LNCaP clone FGC (cell line): ENCODE measurements at regions not wholly inside any gene's neighbourhood (a gene's known extent, or its start where the extent isn't known, plus 50 kb on each side); places are given as distances from the start of the nearest gene placed in this dataset.

Experiments used
- DNase-seq: peaks from one replicate; pipeline ENCODE4 v3.0.0-alpha.2; 2011; ENCODE audit warnings: low read depth
- H3K4me3 ChIP-seq: 2 replicates; pipeline ENCODE4 v1.5.1; 2011; ENCODE audit warnings: mild to moderate bottlenecking, low read depth, low read length, control low read depth
- TF ChIP-seq, protein P1 (sequence below): IDR thresholded peaks from 2 replicates; pipeline ENCODE4 v1.5.1; 2012; ENCODE audit warnings: mild to moderate bottlenecking; ENCODE audit not compliant: control insufficient read depth, insufficient read depth; ENCODE audit errors: extremely low read depth

DNA sequence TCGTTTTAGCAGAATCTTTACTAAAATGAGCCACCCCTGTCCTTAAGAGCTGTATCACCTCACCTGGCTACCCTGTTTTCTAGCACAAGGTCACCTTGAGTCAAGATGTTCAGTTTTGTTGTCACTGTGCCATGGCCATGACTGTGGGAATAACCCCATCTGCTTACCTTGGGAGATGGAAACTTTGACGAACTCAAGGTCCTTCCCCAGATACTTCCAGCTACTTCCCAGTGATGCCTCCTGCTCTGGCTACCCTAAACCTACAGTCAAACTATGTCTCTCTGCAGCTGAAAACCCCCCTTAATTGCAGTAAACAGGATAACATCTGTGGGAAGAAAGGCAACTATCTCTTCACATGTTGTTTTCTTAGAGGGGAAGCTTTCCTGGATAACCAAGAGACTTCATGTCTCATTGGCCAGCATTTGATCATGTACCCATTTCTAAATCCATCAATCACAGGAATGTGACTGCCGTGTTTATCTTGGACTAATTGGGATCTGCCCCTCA lies 89.5 kb upstream of the C1orf21 start:
- DNase-seq, result no peak
- TF ChIP-seq, protein P1, sequence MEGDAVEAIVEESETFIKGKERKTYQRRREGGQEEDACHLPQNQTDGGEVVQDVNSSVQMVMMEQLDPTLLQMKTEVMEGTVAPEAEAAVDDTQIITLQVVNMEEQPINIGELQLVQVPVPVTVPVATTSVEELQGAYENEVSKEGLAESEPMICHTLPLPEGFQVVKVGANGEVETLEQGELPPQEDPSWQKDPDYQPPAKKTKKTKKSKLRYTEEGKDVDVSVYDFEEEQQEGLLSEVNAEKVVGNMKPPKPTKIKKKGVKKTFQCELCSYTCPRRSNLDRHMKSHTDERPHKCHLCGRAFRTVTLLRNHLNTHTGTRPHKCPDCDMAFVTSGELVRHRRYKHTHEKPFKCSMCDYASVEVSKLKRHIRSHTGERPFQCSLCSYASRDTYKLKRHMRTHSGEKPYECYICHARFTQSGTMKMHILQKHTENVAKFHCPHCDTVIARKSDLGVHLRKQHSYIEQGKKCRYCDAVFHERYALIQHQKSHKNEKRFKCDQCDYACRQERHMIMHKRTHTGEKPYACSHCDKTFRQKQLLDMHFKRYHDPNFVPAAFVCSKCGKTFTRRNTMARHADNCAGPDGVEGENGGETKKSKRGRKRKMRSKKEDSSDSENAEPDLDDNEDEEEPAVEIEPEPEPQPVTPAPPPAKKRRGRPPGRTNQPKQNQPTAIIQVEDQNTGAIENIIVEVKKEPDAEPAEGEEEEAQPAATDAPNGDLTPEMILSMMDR, result no peak
- no peak overlapping the region for H3K4me3 ChIP-seq

DNA sequence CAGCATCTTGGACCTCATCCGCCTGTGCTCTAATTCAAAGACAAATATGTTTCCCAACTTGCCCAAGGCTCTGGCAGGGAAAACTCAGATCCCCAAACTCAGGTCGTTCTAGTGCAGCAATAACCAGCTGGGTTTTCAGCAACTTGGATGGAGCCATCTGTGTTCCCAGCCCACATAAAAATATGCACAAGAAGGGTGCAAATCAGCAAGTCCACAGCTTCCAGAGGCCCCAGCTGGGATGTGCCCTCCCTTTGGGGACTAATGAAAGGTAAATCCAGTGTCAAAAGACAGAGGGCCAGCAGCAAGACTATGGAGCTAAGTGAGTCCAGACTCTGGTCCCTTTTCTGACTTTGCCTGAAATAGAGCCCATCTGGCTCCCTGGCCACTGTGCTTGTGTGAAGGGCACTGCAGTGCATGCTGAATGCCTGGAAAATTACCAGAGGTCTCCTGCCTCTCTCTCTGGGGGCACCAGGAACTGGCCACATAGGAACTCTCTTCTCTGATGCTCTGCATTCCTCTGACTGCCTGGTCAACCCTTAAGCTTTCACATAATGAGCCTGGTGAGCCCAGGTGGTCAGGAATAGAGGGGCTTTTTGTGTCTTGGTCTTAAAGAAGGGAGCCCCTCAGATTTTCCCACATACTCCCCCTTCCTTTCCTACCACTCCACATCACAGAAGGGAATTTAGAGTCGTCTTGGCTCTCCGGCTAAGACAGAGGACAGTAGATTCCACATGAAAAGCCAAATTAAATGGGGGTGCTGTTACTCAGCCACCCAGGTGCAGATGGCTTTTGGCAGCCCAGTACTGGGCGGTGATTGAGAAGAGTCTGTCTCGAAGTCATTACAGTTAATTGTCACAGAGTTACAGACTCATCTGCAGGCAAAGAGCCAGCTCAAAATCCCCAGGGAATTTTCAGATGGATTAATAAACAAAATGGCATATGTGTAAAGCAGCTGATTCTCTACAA lies 88.1 kb upstream of the C1orf21 start:
- TF ChIP-seq, protein P1, result no peak
- H3K4me3 ChIP-seq, result no peak overlapping the region
- DNase-seq, result no peak

DNA sequence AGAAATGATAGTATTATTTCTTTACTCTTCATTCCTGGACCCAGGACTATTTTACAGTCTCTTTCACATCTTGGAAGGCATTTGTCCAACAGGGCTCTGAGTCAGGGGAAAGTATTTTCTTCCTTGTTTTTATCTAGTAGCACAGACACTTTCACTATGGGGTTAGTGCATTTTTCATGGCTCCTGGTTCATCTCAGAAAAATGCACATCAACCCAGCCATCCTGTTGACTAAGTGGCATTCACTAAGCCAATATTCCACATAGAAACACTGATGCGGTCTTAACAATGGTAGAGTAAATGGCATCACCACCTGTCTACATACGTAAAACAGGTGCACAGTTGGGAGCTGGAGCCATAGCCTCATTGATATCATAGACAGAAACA lies 87.4 kb upstream of the C1orf21 start:
- H3K4me3 ChIP-seq, result no peak overlapping the region
- TF ChIP-seq, protein P1, result no peak
- no peak for DNase-seq

DNA sequence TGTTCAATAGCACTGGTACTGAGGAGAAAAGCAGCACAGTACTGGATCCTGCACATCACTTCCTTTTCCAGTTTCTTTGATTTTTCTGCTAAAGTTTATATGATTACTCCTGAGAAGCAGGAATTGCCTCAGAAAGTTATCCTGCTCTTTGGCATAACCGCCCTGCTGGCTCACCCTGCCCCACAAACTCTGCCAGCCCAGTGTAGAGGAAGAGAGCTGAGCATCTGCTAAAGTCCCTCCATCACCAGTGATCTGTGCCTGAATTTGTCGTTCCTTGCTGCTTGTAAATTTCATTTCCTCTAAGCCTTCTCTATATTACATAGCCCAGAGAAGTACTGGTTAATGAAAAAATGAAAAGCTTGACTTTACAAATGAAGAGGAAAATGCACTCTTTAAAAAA lies 87.0 kb upstream of the C1orf21 start:
- TF ChIP-seq, protein P1, result no peak

DNA sequence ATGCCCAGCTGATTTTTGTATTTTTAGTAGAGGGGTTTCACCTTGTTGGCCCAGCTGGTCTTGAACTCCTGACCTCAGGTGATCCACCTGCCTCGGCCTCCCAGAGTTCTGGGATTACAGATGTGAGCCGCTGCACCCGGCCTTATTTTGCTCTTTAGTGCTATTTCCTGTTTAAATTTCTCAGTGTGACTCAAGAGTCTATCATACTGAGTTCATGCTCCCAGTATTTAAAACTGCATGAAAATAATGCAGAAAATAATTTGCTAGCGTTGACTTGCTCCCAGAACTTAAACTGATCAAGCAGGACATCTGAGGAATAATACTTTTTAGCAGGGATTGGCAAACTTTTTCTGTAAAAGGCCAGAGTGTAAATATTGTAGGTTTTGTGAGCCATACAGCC lies 86.4 kb upstream of the C1orf21 start:
- no peak for DNase-seq
- TF ChIP-seq, protein P1, result no peak
- no peak overlapping the region for H3K4me3 ChIP-seq

More for the DNA sequence above, 87.0 kb upstream of the C1orf21 start:
- no peak for DNase-seq
- no peak overlapping the region for H3K4me3 ChIP-seq

DNA sequence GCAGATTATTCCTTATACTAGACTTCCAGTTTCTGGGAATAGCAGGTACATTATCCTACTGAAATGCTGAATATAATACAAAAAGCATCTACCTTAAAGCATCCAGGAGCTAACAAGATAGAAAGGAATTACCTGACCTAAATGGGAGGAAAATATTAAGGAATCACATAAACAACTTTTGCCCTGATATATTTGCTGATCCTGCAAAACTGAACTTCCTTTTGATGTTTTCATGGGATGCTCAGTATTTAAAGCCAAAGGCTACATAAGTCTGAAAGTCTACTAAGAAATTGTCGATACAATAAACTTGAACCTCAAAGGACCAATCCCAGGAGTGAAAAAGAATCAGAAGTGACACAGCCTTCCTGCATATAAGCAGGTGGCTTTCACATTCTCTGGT lies 85.6 kb upstream of the C1orf21 start:
- DNase-seq, result no peak
- H3K4me3 ChIP-seq, result no peak overlapping the region
- TF ChIP-seq, protein P1, result no peak
